ENCODE measurements at regions not wholly inside any gene's neighbourhood (a gene's known extent, or its start where the extent isn't known, plus 50 kb on each side); places are given as distances from the start of the nearest gene placed in this dataset.

DNA sequence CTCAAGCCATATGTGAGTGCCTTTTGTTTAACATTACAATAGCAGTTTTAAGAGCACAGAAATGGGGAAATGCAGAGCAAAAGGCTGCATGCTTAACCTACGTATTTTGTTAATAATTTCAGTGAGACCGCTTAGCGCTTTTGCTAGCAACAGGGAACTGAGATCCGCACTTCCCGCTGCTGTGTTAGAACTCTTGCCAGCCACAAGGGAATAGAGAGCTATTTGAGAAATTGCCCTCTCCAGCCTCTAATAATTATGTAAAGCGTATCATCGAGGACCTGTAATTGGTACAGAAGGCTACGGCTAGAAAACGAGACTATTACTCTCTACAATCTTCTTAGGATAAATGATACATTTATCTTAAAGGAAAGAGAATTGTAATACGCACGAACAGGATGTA is 205.2 kb upstream of the GRIP1 start:
- no peak for TF ChIP-seq POLR2A (IDR thresholded peaks at IDR 0.05)
- TF ChIP-seq, protein P1, sequence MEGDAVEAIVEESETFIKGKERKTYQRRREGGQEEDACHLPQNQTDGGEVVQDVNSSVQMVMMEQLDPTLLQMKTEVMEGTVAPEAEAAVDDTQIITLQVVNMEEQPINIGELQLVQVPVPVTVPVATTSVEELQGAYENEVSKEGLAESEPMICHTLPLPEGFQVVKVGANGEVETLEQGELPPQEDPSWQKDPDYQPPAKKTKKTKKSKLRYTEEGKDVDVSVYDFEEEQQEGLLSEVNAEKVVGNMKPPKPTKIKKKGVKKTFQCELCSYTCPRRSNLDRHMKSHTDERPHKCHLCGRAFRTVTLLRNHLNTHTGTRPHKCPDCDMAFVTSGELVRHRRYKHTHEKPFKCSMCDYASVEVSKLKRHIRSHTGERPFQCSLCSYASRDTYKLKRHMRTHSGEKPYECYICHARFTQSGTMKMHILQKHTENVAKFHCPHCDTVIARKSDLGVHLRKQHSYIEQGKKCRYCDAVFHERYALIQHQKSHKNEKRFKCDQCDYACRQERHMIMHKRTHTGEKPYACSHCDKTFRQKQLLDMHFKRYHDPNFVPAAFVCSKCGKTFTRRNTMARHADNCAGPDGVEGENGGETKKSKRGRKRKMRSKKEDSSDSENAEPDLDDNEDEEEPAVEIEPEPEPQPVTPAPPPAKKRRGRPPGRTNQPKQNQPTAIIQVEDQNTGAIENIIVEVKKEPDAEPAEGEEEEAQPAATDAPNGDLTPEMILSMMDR (IDR thresholded peaks at IDR 0.05): no peak

All from Peyer's patch (tissue), 4 donors.